Spleen (tissue), 7 donors: ENCODE measurements at regions not wholly inside any gene's neighbourhood (a gene's known extent, or its start where the extent isn't known, plus 50 kb on each side); places are given as distances from the start of the nearest gene placed in this dataset.

Source experiments
- CTCF ChIP-seq, 11 experiments: fragments of 200-600 bp in 7 of 11; fragments of 450-650 bp in 4 of 11; sonication (generic) in 4 of 11; IDR thresholded peaks in 8 of 11; conservative IDR thresholded peaks in 3 of 11; 1 replicate in 7 of 11; 2 replicates in 4 of 11; pipeline versions ENCODE4 v1.4.0 to v1.8.0; 2016 to 2021; ENCODE audit warnings: antibody characterized with exemption in 11 of 11, inconsistent platforms in 4 of 11, mild to moderate bottlenecking in 1 of 11
- POLR2A ChIP-seq, 3 donors: fragments of 450-650 bp; IDR thresholded peaks; one replicate each; pipeline ENCODE4 v1.5.1; 2017; ENCODE audit warnings: antibody characterized with exemption in 3 of 3, mild to moderate bottlenecking in 1 of 3
- POLR2AphosphoS5 ChIP-seq, 3 donors: sonication (generic); formaldehyde crosslinking; IDR thresholded peaks; one replicate each; pipeline ENCODE4 v1.5.1; 2017; ENCODE audit warnings: antibody characterized with exemption in 3 of 3
- donor health status: DM: no; HTN: no; CAD: no; lungs with moderate emphysema.
- donor health status: DM: no; HTN: no; CAD: no.
- donor health status: DM: no; HTN: no; CAD: no.

GRCh38 chr6:158876886-158877285 lies 57.7 kb upstream of the EZR start:
- no peak for TF ChIP-seq POLR2A (IDR thresholded peaks at IDR 0.05)
- TF ChIP-seq CTCF (IDR thresholded peaks at IDR 0.05 in 8 of 11, conservative IDR thresholded peaks at IDR 0.05 in 3 of 11) = no peak
- TF ChIP-seq POLR2AphosphoS5 (IDR thresholded peaks at IDR 0.05) = no peak
